GM21723 (cell line): ENCODE measurements at regions not wholly inside any gene's neighbourhood (a gene's known extent, or its start where the extent isn't known, plus 50 kb on each side); places are given as distances from the start of the nearest gene placed in this dataset.
"Not testable (repeated sequence)": the region's sequence is repeated elsewhere in the genome, so short reads cannot be mapped to it uniquely, and the experiment has no call there.

ENCODE experiments used
- ATAC-seq: cut with Tn5 transposase; IDR thresholded peaks from one replicate; pipeline ENCODE4 v1.9.1; 2021; ENCODE audit warnings: mild to moderate bottlenecking, moderate library complexity; ENCODE audit not compliant: unreplicated experiment

DNA sequence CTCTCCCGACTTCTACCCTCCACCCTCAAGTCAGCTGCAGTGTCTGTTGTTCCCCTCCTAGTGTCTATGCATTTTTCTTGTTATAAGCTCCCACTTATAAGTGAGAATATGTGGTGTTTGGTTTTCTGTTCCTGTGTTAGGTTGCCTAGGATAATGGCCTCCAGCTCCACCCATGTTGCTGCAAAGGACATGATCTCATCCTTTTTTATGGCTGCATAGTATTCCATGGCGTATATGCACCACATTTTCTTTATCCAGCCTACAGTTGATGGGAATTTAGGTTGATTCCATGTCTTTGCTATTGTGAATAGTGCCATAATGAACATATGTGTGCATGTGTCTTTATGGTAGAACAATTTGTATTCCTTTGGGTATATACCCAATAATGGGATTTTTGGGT, 80.7 kb downstream of the SPTSSA start:
- not testable (repeated sequence) for ATAC-seq

DNA sequence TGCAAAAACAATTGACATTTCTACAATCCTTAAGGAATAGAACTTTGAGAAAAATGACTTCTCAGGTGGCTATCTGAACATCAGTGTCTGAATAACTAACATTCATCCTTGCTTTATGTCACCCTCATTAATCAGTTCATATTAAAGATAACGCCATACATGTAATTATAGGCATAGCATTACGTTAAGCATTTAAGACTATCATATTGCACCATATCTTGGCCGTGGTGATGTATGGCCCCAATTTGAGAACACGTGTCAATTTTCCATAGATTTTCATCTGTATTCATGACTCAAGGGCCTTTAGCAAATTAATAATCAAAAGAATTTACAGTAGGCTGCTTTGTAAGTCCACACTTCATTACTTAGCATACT, 81.6 kb downstream of the SPTSSA start:
- no peak for ATAC-seq

DNA sequence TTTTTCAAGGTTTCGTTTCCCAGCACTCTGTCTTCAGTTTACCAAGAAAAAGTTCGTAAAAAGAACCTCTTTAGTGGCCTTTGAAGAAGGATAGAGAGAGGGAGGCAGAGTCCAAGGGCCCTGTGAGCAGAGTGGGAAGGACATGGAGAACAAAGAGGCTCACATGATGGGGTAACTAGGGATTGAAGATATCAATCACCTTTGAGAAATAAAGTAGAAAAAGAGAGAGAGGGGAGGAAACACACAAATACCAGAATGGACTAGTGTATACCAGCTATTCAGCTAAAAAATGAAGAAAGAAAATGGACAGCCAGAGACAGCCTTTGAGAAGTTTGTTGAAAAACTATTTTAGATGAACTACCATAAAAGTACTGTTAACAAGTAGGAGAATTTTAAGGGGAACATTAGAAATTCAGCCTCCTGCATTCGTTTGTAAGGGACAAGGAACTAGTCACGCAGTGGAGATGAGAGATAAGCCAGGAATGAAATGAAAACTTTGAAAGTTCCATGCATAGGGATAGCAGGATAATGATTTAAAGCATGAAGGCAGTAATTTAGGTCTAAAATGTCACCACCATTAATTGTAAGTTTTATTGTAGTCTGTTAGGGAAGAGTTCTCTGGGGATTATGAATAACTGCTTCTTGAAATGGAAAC, 82.1 kb downstream of the SPTSSA start:
- no peak for ATAC-seq

DNA sequence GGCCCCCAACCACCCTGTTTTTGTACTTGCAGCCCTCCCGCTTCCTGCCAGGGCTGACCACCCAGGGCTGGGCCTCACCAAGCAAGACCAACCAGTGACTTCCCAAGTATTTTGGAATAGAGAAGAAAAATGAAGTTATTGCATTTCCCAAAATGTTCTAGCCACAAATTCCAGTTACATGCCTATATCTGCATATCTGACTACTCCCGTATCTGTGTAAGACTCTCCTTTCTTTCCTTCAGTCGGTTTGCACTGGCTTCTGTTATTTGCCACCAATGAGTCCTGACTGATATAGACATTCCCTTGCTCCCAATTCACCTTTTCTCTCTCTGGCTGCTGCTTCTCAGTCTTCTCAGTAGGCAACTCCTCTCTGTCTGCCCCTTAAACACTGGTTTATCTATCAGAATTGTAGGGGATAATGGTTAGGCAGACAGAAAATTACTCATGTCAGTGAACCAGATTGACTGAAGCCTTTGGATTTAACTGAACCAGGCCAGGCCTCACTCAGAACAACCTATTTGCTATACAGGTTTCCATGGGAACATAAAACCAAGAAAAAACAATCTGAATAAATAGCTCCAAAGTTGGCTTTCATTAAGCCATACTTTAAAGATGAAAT, 85.3 kb downstream of the SPTSSA start:
- ATAC-seq, result no peak

DNA sequence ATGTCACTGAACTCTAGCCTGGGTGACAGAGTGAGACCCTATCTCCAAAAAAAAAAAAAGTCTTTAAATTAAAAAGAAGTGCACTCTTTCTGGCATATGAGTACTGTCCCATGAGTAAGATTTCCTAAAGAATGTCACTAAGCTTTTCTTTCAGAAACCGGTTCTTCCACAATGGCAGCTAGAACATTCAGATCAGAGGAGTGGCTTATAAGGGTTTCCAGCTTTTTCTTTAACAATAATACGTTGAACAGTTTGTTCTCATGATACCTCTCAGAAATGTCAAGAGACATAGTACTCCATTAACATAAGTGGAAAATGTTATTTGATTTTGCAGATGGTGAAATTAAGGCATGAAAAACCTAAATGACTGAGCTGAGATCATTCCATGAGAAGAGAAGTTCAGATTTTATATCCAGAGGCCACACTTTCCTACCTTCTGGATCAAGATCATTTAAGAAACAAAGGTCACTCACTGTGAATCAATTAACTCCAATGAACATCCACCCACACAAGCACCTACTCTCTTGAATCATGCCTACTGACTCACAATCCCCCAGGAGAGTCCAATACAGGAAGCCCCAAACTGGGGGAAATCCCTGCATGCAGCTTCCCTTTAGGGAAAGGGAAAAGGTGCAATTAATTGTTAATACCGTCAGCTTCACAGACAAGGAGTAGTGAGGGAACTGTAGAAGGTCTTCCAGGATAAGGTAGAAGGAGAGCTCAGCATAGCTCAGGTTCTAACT, 86.9 kb downstream of the SPTSSA start:
- ATAC-seq, result no peak

DNA sequence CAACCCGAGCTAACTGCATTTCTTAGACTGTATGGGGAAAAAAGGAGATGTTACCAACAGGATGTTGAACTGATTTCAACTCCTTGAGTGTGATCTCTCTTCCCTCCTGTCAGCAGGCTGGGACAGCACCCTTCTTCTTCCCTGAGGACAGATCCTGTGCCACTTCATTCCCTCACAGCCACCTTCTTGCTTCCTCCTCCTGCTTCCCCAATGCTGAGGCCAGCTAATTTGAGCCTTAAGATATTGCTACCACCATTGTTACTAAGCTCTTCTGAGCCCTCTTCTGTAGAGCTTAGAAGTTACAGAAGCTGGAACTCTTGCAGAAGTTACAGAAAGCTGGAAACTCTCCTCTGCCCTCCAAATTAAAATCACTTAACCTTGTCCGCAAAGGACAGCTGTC, 88.8 kb downstream of the SPTSSA start:
- ATAC-seq, result no peak

DNA sequence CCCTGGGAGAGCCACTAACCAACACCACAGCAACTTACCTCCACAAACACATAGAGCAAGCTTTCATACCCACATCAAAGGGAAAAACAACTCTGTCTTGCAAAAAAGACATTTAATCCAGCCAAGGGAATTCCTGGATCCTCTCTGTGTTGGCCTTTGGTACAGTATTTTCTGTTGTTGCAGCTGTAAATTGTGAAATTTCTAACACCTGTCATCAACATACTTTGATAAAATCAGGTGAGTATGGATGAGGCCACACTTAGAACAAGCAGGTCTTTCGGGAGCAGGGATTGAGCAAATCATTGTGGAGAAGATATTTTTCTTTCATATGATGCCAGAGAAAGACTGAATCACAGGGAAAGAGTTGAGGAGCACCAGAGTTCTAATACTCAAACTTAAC, 89.3 kb downstream of the SPTSSA start:
- no peak for ATAC-seq

DNA sequence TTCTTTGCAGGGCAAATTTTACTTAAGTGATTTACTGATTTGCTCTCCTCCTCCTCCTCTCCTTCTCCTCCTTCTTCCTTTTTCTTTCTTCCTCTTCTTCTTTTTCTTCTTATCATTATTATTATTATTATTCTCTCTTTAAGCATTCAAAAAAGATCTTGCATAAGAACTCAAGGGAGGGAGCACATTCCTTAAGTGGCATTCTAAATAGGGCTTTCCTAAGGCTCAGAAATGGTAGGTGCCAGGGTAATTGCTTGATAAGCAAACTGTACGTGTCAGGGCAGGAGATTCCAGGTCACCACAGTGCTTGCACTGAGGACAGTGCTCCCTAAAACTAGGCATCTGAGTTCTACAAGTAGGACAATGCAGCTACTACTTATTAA, 92.4 kb downstream of the SPTSSA start:
- no peak for ATAC-seq

DNA sequence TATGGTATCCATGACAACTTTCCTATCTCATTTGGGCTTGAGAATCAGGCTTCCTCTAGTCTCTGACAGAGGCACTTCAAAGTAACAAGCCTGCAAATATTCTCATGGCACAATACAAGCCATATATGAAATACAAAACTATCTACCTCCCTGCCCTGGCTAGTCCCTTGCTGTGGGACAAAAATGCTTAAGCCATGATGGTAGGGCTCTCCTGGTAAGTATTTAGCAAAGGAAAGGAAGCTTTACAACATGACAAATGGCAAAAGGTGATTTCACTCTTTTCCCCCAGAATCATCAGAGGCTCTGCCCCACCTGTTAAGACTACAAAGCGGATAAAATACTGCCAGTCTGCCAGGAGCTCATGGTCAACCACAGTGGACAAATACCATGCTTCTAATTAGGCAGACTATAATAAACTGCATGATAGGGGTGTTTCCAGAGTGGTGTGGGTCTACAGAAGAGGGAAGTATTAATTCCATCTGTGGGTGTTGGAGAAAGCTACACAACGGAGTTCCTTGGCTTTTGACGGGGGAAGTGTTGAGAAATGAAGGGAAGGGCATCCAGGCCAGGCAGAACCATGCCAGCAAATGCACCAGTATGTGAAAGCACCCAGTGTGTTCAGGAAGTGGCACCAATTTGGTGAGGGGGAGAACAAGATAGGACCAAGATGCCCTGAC, 92.9 kb downstream of the SPTSSA start:
- ATAC-seq, result no peak

DNA sequence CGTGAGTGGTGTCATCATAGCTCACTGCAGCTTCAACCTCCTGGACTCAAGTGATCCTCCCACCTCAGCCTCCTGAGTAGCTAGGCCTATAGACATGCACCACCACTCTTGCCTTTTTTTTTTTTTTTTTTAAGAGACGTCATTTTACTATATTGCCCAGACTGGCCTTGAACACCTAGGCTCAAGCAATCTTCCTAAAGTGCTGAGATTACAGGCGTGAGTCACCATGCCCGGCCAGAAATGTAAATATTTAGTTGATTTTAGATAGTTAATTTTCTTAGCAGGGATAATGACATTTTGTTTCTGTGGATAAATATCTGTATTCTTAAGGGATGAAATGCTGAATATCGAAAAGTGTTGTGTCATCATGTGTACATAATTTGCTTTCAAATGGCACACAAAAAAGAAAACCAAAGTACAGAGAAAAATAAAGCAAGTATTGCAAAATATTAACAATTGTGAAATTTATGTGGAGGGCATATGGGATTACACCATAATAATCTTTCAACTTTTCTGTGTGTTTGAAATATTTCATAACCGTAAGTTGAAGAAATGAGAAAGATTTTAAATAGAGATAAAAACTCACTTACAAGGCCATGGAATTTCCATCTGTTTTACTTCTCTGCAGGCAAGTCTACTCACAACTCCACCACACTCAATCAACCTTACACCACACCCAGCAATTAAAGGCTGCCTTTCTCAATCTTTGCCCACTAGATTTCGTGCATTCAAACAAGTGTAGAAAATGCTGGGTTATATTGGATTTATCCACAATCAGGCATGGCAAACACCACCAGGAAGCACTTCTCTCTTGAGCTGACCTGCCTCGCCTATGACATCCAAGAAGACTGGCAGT, 93.7 kb downstream of the SPTSSA start:
- no peak for ATAC-seq

DNA sequence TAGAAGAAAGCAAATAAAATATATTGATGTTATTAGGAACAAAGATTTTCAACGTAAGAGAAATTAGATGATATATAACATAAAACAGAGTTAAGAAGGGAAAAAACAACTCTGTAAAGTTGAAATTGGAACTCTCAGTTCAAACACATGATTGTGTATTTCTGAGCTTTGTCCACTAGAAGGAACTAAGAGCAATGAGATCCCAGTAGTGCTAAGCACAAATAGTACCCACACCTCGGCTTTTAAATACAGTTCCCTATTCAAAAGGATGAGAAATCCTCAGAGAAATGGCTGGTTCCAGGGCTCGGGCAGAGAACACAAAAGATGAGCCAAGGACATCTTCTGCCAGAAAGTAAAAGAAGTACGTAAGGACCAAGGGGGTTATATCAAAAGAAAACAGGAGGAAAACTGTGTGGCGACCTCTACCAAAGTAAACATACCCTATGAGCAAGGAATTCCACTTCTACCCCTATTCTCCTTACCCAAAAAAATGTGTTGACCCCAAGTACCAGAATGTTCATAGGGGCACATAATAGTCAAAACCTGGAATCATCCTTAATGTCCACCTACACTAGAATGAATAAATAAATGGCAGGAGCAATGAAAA, 96.6 kb downstream of the SPTSSA start:
- ATAC-seq, result no peak

DNA sequence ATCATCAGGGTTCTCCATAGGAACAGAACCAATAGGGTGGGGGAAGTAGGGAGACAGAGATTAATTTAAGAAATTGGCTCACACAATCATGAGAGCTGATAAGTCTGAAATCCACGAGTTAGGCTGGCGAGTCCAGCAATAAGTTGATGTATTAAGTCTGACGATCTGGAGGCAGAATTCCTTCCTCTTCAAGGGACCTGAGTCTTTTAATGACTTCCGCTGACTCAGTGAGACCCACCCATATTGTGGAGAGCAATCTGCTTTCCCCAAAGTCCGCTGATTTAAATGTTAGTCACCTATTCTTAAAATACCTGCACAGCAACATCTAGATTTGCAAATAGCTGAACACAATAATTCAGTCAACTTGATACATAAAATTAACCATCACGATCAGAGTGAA, 97.8 kb downstream of the SPTSSA start:
- no peak for ATAC-seq

DNA sequence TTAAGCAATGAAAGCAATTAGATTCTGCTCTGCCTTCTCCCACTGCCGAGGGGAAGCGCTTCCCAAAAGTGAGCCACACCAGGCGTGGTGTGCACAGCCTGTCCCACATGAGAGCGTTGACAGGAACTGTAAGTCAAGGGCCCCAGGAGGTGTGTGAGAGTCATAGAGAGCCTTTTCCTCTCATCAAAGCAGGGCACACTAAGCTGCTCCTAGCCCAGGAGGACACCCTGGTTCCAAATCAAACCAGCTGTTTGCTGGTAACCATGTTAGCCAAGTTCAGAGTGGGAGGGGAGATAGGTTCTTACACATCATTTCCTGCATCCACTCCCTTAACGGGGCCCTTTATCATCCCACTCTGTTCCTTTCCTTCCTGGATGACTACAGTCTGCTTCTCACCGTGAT, 98.3 kb downstream of the SPTSSA start:
- ATAC-seq, result no peak

DNA sequence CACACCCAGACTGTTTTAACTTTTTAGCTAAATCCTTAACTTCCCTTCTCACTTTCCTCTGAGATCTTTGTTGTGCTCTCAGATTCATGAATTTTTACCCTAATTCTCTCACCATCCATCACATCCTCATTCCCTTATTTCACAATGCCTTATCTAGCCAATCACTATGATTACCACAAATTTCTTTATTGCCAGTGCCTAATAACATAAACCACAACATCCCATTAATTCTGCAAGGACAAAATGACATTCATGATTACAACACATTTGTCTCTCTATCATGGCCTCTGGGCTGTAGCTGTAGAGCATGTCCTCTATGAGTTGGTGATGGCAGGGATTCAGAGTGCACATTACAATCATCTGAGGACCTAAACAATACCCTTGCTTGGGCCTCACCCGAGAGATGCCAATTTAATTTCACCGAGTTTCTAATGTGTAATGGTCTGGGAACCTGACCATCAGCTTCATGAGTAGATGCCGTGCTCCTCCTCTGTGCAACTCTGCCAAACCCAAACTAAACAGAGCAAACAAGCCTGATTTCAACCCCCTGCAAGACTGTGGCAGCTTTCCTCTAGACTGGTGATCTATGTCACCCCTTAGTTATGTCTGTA, 99.3 kb downstream of the SPTSSA start:
- no peak for ATAC-seq

DNA sequence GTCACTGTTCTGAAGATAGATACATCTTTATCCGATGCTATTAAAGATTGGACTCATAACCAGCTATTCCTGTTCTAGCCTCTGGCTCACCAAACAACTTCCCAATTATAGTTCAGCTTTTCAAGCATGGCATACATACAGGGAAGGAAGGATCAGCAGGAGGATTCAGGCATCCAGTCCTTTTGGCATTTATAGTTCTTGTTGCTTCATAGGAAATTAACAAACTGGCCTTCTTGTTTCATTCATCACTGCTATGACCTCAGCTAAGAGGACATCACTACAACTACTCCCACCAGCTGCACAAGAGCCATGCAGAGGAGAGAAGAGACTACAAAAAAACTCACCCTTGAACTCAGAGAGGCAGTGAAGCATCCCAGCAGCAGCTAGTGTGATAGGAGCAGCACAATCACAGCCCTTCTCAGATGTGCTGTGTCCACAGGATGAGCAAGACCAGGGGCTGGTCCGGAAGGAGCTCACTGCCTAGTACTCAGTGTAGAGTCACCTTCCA, 100.5 kb downstream of the SPTSSA start:
- no peak for ATAC-seq

DNA sequence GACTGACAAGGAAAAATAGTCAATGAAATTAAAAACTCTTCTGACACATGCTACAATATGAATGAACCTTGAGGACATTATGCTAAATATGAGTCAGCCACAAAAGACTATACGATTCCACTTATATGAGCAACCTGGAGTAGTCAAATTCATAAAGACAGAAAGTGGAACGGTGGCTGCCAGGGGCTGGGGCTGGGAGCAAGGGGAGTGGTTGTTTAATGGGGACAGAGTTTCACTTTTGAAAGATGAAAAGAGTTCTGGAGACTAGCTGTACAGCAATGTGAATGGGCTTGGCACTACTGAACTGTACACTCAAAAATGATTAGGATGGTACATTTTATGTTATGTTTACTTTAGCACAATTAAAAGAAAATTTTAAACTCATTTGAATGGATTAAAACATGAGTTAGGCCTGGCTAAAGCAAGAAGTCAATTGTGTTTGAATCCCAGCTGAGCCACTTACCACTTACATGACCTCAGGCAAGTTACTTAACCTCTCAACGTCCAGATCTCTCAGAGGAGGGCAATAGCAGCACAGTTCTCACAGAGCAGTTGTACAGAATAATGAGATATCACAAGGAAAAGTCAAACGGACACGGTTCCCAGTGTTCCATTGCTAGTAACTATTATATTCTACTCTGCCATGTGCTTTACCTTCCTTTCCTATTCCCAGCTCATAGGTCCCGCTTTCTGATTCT, 102.5 kb downstream of the SPTSSA start:
- no peak for ATAC-seq

DNA sequence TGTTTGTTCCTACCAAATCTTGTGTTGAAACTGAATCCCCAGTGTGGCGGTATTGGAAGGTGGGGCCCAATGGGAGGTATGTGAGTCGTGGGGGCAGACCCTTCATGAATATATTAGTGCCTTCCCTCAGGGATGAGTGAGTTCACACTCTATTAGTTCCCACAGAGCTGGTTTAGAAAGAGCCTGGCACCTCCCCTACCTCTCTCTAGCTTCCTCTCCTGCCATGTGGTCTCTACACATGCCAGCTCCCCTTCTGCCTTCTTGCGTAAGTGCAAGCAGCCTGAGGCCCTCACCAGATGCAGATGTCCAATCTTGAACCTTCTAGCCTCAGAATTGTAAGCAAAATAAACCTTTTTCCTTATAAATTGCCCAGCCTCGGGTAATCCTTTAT, 105.8 kb downstream of the SPTSSA start:
- no peak for ATAC-seq

DNA sequence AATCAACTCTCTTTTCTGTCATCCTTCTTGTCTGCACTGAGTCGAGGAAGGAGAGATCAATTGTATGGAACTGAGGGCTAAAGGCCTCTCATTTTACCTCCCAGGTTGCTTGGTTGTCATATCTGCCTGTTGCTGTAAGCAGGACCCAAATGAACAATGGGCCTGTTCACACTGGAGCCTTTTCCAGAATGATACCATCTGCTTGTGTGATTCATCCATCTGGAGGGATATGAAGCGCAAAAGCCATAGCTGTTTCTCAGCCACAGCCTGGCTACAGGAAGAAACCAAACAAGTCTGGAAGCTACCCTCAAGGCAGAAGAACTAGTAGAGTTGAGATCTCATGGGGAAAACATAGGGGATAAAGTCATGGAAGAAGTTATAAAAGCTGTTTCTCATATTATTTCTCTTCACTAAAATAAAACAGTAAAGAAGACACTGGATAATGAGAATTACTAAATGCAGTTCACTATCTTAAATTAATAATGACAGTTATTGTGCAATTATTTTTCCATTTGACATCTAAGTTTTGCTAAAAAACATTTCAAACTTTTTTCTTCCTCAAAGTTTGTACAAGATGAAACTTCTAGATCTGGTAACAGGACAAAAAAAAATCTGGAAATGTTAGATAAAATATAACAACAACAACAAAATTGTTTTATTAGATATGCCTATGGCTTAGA, 106.3 kb downstream of the SPTSSA start:
- ATAC-seq, result no peak

DNA sequence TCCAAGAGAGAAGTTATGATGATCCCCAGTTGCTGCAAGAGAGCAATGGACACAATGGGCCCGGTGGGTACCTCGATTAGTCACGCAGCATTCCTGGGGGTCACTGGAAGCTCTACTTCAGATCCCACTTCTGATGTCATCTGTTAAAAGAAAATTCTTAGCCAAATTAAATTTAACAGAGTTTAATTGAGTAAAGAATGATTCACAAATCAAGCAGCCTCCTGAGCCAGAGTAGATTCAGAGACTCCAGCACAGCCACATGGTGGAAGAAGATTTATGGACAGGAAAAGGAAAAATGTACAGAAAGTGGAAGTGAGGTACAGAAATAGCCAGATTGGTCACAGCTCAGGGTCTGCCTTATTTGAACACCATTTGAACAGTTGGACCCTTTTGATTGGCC, 107.5 kb downstream of the SPTSSA start:
- ATAC-seq, result no peak
